ENCODE measurements at regions not wholly inside any gene's neighbourhood (a gene's known extent, or its start where the extent isn't known, plus 50 kb on each side); places are given as distances from the start of the nearest gene placed in this dataset.

DNA sequence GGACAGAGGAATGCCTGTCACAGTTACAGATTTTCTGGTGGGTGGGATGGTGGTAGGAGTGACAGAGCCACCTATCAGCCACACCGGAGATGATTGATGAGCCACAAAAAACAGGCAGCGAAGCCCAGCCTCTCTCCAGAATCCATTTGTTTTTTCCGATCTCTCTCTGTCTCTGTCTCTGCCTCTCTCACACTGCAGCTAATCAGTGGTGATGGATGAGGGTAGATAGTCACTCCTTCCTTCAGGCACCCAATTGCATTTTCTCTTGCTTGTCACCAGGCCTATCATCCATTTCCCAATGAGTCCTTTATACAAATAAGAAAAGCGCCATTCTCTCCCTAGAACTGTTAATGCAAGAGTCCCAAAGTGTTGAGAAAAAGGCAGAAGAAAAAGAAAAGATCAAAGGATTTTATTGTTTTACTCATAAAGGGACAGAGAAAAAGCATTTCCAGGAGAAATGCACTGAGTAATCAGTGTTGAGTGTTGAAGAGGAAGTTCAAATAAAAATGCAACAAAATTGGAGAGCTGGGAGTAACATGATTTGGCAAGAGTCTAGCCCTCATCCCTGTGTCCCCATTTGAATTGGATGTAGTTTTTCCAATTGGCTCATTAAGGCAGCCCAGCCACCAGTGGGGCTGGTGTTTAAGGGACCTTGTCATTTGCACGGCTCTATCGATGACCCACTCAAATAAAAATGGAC, 1089.3 kb downstream of the TUSC7 start:
- TF ChIP-seq CTCF (IDR thresholded peaks at IDR 0.05; ENCODE audit: low read length) (no peak), EZH2 (optimal IDR thresholded peaks at IDR 0.05; ENCODE audit: low read depth, low read length) (no peak)

All from MM.1S (cell line).